ENCODE measurements at regions not wholly inside any gene's neighbourhood (a gene's known extent, or its start where the extent isn't known, plus 50 kb on each side); places are given as distances from the start of the nearest gene placed in this dataset.

- H3K27ac ChIP-seq (ENCODE audit: low read depth in 1 of 2, low read length in 1 of 2) = no peak overlapping the region
- H3K9me3 ChIP-seq (ENCODE audit: control insufficient read depth in 4 of 4, insufficient read depth in 3 of 4, low read length in 3 of 4) = peaks cover 0 to 2% (median 0%) of the 10 kb centered on the region in 4 donors
- no peak overlapping the region for H3K4me3 ChIP-seq
- WGBS, 2 donors = 94 to 100% methylated on average over 1 of the region's 1 CpG
- H3K9ac ChIP-seq (ENCODE audit: insufficient read depth in 1 of 2, low read length in 2 of 2) = no peak overlapping the region
- H3K36me3 ChIP-seq (ENCODE audit: control insufficient read depth in 4 of 4, insufficient read depth in 4 of 4, low read length in 4 of 4) = no peaks in the 10 kb centered on the region
- H3K27me3 ChIP-seq (ENCODE audit: control insufficient read depth in 3 of 3, insufficient read depth in 3 of 3, low read length in 2 of 3) = no peaks in the 10 kb centered on the region
- TF ChIP-seq CTCF (IDR thresholded peaks at IDR 0.05; ENCODE audit: control extremely low read depth, extremely low read depth) = no peak
- ATAC-seq (ENCODE audit: insufficient read depth, low FRiP score) (no peak), DNase-seq (no peak)
- no peaks in the 10 kb centered on the region for H3K4me1 ChIP-seq (ENCODE audit: control insufficient read depth in 5 of 5, insufficient read depth in 5 of 5, low read length in 5 of 5)
Measured at GRCh38 chr5:116911074-116911473, 336.5 kb upstream of the SEMA6A start.

- Histone ChIP-seq H3K4me1 (ENCODE audit: control insufficient read depth in 5 of 5, insufficient read depth in 5 of 5, low read length in 5 of 5) (no peaks in the 10 kb centered on the region), H3K9me3 (ENCODE audit: control insufficient read depth in 4 of 4, insufficient read depth in 3 of 4, low read length in 3 of 4) (no peaks in the 10 kb centered on the region), H3K36me3 (ENCODE audit: control insufficient read depth in 4 of 4, insufficient read depth in 4 of 4, low read length in 4 of 4) (no peaks in the 10 kb centered on the region), H3K27ac (ENCODE audit: low read depth in 1 of 2, low read length in 1 of 2) (no peak overlapping the region), H3K27me3 (ENCODE audit: control insufficient read depth in 3 of 3, insufficient read depth in 3 of 3, low read length in 2 of 3) (no peaks in the 10 kb centered on the region), H3K4me3 (no peak overlapping the region), H3K9ac (ENCODE audit: insufficient read depth in 1 of 2, low read length in 2 of 2) (no peak overlapping the region)
- no peak for DNase-seq
- TF ChIP-seq CTCF (IDR thresholded peaks at IDR 0.05; ENCODE audit: control extremely low read depth, extremely low read depth) = no peak
- WGBS, 2 donors = 91 to 93% methylated on average over 1 of the region's 1 CpG
- no peak for ATAC-seq (ENCODE audit: insufficient read depth, low FRiP score)
Measured at GRCh38 chr5:116908537-116908936, 333.9 kb upstream of the SEMA6A start.

GRCh38 chr5:116905885-116906284 lies 331.3 kb upstream of the SEMA6A start:
- Histone ChIP-seq H3K9ac (ENCODE audit: insufficient read depth in 1 of 2, low read length in 2 of 2) (no peak overlapping the region), H3K27me3 (ENCODE audit: control insufficient read depth in 3 of 3, insufficient read depth in 3 of 3, low read length in 2 of 3) (no peaks in the 10 kb centered on the region), H3K4me1 (ENCODE audit: control insufficient read depth in 5 of 5, insufficient read depth in 5 of 5, low read length in 5 of 5) (no peaks in the 10 kb centered on the region), H3K36me3 (ENCODE audit: control insufficient read depth in 4 of 4, insufficient read depth in 4 of 4, low read length in 4 of 4) (no peaks in the 10 kb centered on the region), H3K27ac (ENCODE audit: low read depth in 1 of 2, low read length in 1 of 2) (no peak overlapping the region), H3K9me3 (ENCODE audit: control insufficient read depth in 4 of 4, insufficient read depth in 3 of 4, low read length in 3 of 4) (no peaks in the 10 kb centered on the region), H3K4me3 (no peak overlapping the region)
- no peak for ATAC-seq (ENCODE audit: insufficient read depth, low FRiP score)
- WGBS, 2 donors = 92 to 96% methylated on average over 3 of the region's 3 CpGs
- no peak for DNase-seq
- no peak for TF ChIP-seq CTCF (IDR thresholded peaks at IDR 0.05; ENCODE audit: control extremely low read depth, extremely low read depth)

- Histone ChIP-seq H3K27ac (ENCODE audit: low read depth in 1 of 2, low read length in 1 of 2) (no peak overlapping the region), H3K9me3 (ENCODE audit: control insufficient read depth in 4 of 4, insufficient read depth in 3 of 4, low read length in 3 of 4) (no peaks in the 10 kb centered on the region), H3K9ac (ENCODE audit: insufficient read depth in 1 of 2, low read length in 2 of 2) (no peak overlapping the region), H3K4me1 (ENCODE audit: control insufficient read depth in 5 of 5, insufficient read depth in 5 of 5, low read length in 5 of 5) (peaks cover 0 to 2% (median 0%) of the 10 kb centered on the region in 5 donors), H3K36me3 (ENCODE audit: control insufficient read depth in 4 of 4, insufficient read depth in 4 of 4, low read length in 4 of 4) (no peaks in the 10 kb centered on the region), H3K4me3 (no peak overlapping the region), H3K27me3 (ENCODE audit: control insufficient read depth in 3 of 3, insufficient read depth in 3 of 3, low read length in 2 of 3) (peaks cover 0 to 4% (median 0%) of the 10 kb centered on the region in 3 donors)
- DNase-seq (no peak), ATAC-seq (ENCODE audit: insufficient read depth, low FRiP score) (no peak)
- TF ChIP-seq CTCF (IDR thresholded peaks at IDR 0.05; ENCODE audit: control extremely low read depth, extremely low read depth) = no peak
- 94 to 100% methylated on average over 1 of the region's 1 CpG for WGBS, 2 donors
Measured at GRCh38 chr5:116900793-116901192, 326.2 kb upstream of the SEMA6A start.
